Calu3 (cell line): ENCODE measurements at regions not wholly inside any gene's neighbourhood (a gene's known extent, or its start where the extent isn't known, plus 50 kb on each side); places are given as distances from the start of the nearest gene placed in this dataset.

ENCODE experiments used
- BruUV-seq: library from RNA; stranded (reverse); fragments of 400-500 nt; replicated peaks from 2 replicates; lab custom pipeline; 2021; lab: Mats Ljungman, UMichigan
- CTCF ChIA-PET: fragments of 300-600 bp; sonication (Branson Sonifier 250); formaldehyde crosslinking; loops from one replicate; lab custom pipeline; 2022; ENCODE audit warnings: antibody characterized with exemption; lab: Charles Lee
- DNase-seq: peaks from one replicate; pipeline ENCODE4 v3.0.0; 2022
- H3K27ac Mint-ChIP-seq: one replicate; pipeline ENCODE4 v1.8.0; 2022; ENCODE audit warnings: mixed read lengths; ENCODE audit not compliant: unreplicated experiment
- H3K27me3 Mint-ChIP-seq: one replicate; pipeline ENCODE4 v1.8.0; 2022; ENCODE audit warnings: mixed read lengths; ENCODE audit not compliant: unreplicated experiment
- H3K36me3 Mint-ChIP-seq: one replicate; pipeline ENCODE4 v1.8.0; 2022; ENCODE audit warnings: mild to moderate bottlenecking, moderate library complexity, mixed read lengths; ENCODE audit not compliant: insufficient read depth, unreplicated experiment
- H3K4me1 Mint-ChIP-seq: one replicate; pipeline ENCODE4 v1.8.0; 2022; ENCODE audit warnings: mild to moderate bottlenecking, low read depth, mixed read lengths; ENCODE audit not compliant: unreplicated experiment
- H3K4me3 Mint-ChIP-seq: one replicate; pipeline ENCODE4 v1.8.0; 2022; ENCODE audit warnings: mild to moderate bottlenecking, low read depth, moderate library complexity, mixed read lengths; ENCODE audit not compliant: unreplicated experiment
- H3K9me3 Mint-ChIP-seq: one replicate; pipeline ENCODE4 v1.8.0; 2022; ENCODE audit warnings: low read depth, mixed read lengths; ENCODE audit not compliant: unreplicated experiment
- CTCF ChIP-seq: fragments of 200-600 bp; IDR thresholded peaks from one replicate; pipeline ENCODE4 v1.8.0; 2022; ENCODE audit warnings: antibody characterized with exemption; ENCODE audit not compliant: unreplicated experiment
- intact Hi-C: fragments of 100-400 bp; cut with micrococcal nuclease; formaldehyde crosslinking; loops from one replicate; pipeline ENCODE4 v1.10.0; 2022; ENCODE audit not compliant: unreplicated experiment

GRCh38 chr12:131505561-131505960 is 205.3 kb upstream of the SFSWAP start:
- Mint-ChIP-seq H3K36me3 (no peaks in the 10 kb centered on the region), H3K27ac (no peak overlapping the region), H3K4me3 (no peak overlapping the region), H3K9me3 (no peaks in the 10 kb centered on the region), H3K27me3 (peaks cover 50% of the 10 kb centered on the region), H3K4me1 (no peaks in the 10 kb centered on the region)
- no peak for DNase-seq
- no peak for TF ChIP-seq CTCF
- no TSS peak for BruUV-seq
- intact Hi-C loops: no loop called here
- CTCF ChIA-PET: no interaction called here

- CTCF ChIA-PET: no interaction called here
- Mint-ChIP-seq H3K4me3 (no peak overlapping the region), H3K4me1 (no peaks in the 10 kb centered on the region), H3K9me3 (no peaks in the 10 kb centered on the region), H3K36me3 (no peaks in the 10 kb centered on the region), H3K27me3 (peaks cover 46% of the 10 kb centered on the region), H3K27ac (no peak overlapping the region)
- no peak for DNase-seq
- BruUV-seq: no TSS peak
- intact Hi-C loops: no loop called here
- no peak for TF ChIP-seq CTCF
These were observed 204.5 kb upstream of the SFSWAP start for GRCh38 chr12:131506426-131506825.

- no TSS peak for BruUV-seq
- Mint-ChIP-seq H3K27me3 (peaks cover 50% of the 10 kb centered on the region), H3K4me3 (no peak overlapping the region), H3K9me3 (no peaks in the 10 kb centered on the region), H3K36me3 (no peaks in the 10 kb centered on the region), H3K27ac (no peak overlapping the region), H3K4me1 (no peaks in the 10 kb centered on the region)
- intact Hi-C loops: no loop called here
- no peak for DNase-seq
- no peak for TF ChIP-seq CTCF
- CTCF ChIA-PET: no interaction called here
These were observed 203.8 kb upstream of the SFSWAP start for GRCh38 chr12:131507094-131507493.

GRCh38 chr12:131507881-131508280 is 203.0 kb upstream of the SFSWAP start:
- intact Hi-C loops: no loop called here
- CTCF ChIA-PET: no interaction called here
- BruUV-seq: no TSS peak
- Mint-ChIP-seq H3K36me3 (no peaks in the 10 kb centered on the region), H3K9me3 (no peaks in the 10 kb centered on the region), H3K4me3 (no peak overlapping the region), H3K4me1 (no peaks in the 10 kb centered on the region), H3K27ac (no peak overlapping the region), H3K27me3 (peaks cover 58% of the 10 kb centered on the region)
- TF ChIP-seq CTCF: no peak
- no peak for DNase-seq
